HepG2 (cell line): ENCODE measurements at regions not wholly inside any gene's neighbourhood (a gene's known extent, or its start where the extent isn't known, plus 50 kb on each side); places are given as distances from the start of the nearest gene placed in this dataset.

Source experiments
- ATAC-seq: fragments of 200-7000 bp; cut with Tn5 transposase; 3 replicates; pipeline ENCODE4 v1.9.1; 2020; ENCODE audit warnings: mild to moderate bottlenecking, moderate library complexity
- BruUV-seq: library from RNA; stranded (reverse); fragments of 400-500 nt; replicated peaks from 2 replicates; lab custom pipeline; 2021; lab: Mats Ljungman, UMichigan
- CTCF ChIA-PET: fragments of 300-600 bp; formaldehyde crosslinking; extraction: SDS; loops from one replicate; lab custom pipeline; 2021; ENCODE audit warnings: low total read pairs, inconsistent platforms, low intra/inter-chr PET ratio; lab: Yijun Ruan, JAX
- POLR2A ChIA-PET: fragments of 350-600 bp; sonication (Branson Sonifier 250); formaldehyde crosslinking; loops from one replicate; lab custom pipeline; 2020; ENCODE audit warnings: antibody characterized with exemption, inconsistent platforms; lab: Yijun Ruan, JAX
- DNase-seq: peaks from one replicate; pipeline ENCODE4 v3.0.0-alpha.2; 2015; ENCODE audit warnings: low spot score
- FAIRE-seq: peaks from 3 replicates; lab custom pipeline; 2011; peaks lifted over from hg19 to GRCh38; lab: Jason Lieb, UNC
- H2AFZ ChIP-seq: one replicate; pipeline ENCODE4 v1.6.1; 2011; ENCODE audit warnings: low read length, inconsistent platforms
- H3K27ac ChIP-seq: fragments of 300-600 bp; 3 replicates; pipeline ENCODE4 v1.8.0; 2011; ENCODE audit warnings: mixed run types, mild to moderate bottlenecking, mixed read lengths, low read length, inconsistent platforms; ENCODE audit not compliant: insufficient read depth; ENCODE audit errors: extremely low read length
- H3K27me3 ChIP-seq, 2 experiments: fragments of 200-600 bp in 1 of 2; 2 replicates in 1 of 2; 3 replicates in 1 of 2; pipeline versions ENCODE4 v1.6.0 to v1.8.0; 2011; ENCODE audit warnings: low read length in 2 of 2, mild to moderate bottlenecking in 2 of 2, moderate library complexity in 2 of 2, inconsistent platforms in 1 of 2; ENCODE audit not compliant: insufficient read depth in 2 of 2, control insufficient read depth in 1 of 2
- H3K36me3 ChIP-seq, 2 experiments: fragments of 200-600 bp in 1 of 2; replicated peaks in 1 of 2; 2 replicates in 1 of 2; 3 replicates in 1 of 2; pipeline versions ENCODE4 v1.5.1 to v1.8.0; 2011; ENCODE audit warnings: low read length in 2 of 2, inconsistent platforms in 1 of 2; ENCODE audit not compliant: insufficient read depth in 2 of 2, control insufficient read depth in 1 of 2
- H3K4me1 ChIP-seq: 2 replicates; pipeline ENCODE4 v1.5.1; 2012; ENCODE audit warnings: low read length, inconsistent platforms; ENCODE audit not compliant: insufficient read depth
- H3K4me2 ChIP-seq: 2 replicates; pipeline ENCODE4 v1.6.0; 2011; ENCODE audit warnings: low read depth, low read length, inconsistent platforms
- H3K4me3 ChIP-seq, 3 experiments: fragments of 200-600 bp in 1 of 3; sonication (generic), shearing (Covaris generic) in 1 of 3; replicated peaks in 1 of 3; 2 replicates each; pipeline ENCODE4 v1.5.1; 2011 to 2016; ENCODE audit warnings: low read length in 3 of 3, inconsistent platforms in 2 of 3, low read depth in 2 of 3, mild to moderate bottlenecking in 2 of 3, control low read depth in 1 of 3, mixed read lengths in 1 of 3; ENCODE audit not compliant: insufficient read depth in 1 of 3
- H3K79me2 ChIP-seq: one replicate; pipeline ENCODE4 v1.6.1; 2011; ENCODE audit warnings: low read length, inconsistent platforms; ENCODE audit not compliant: insufficient read depth
- H3K9ac ChIP-seq: 2 replicates; pipeline ENCODE4 v1.6.0; 2011; ENCODE audit warnings: mild to moderate bottlenecking, low read depth, low read length, inconsistent platforms; ENCODE audit not compliant: insufficient read depth
- H3K9me3 ChIP-seq: 2 replicates; pipeline ENCODE4 v1.5.1; 2012; ENCODE audit warnings: mild to moderate bottlenecking, low read length
- H4K20me1 ChIP-seq: 2 replicates; pipeline ENCODE4 v1.6.0; 2011; ENCODE audit warnings: inconsistent platforms, mild to moderate bottlenecking, low read length, moderate library complexity; ENCODE audit not compliant: insufficient read depth
- DMTF1 ChIP-seq: sonication (generic); formaldehyde crosslinking; IDR thresholded peaks from 2 replicates; pipeline ENCODE4 v1.4.0; 2020; ENCODE audit warnings: mild to moderate bottlenecking, missing genetic modification reagents
- ELF4 ChIP-seq: sonication (generic); formaldehyde crosslinking; IDR thresholded peaks from 2 replicates; pipeline ENCODE4 v1.5.0; 2020; ENCODE audit warnings: missing genetic modification reagents, mild to moderate bottlenecking, moderate library complexity, borderline replicate concordance
- ETV6 ChIP-seq: sonication (generic); formaldehyde crosslinking; conservative IDR thresholded peaks from 2 replicates; pipeline ENCODE4 v1.4.0; 2020; ENCODE audit warnings: missing genetic modification reagents
- FLYWCH1 ChIP-seq: sonication (generic); formaldehyde crosslinking; IDR thresholded peaks from 2 replicates; pipeline ENCODE4 v1.8.1; 2023; ENCODE audit warnings: mild to moderate bottlenecking, missing genetic modification reagents
- FOXK2 ChIP-seq: fragments of 450-650 bp; IDR thresholded peaks from 2 replicates; pipeline ENCODE4 v1.6.1; 2016
- HOXA9 ChIP-seq: sonication (generic); formaldehyde crosslinking; IDR thresholded peaks from 2 replicates; pipeline ENCODE4 v1.8.1; 2022; ENCODE audit warnings: missing genetic modification reagents, mild to moderate bottlenecking, moderate library complexity, borderline replicate concordance
- MAFF ChIP-seq: IDR thresholded peaks from 2 replicates; pipeline ENCODE4 v1.6.1; 2011; ENCODE audit warnings: low read depth, low read length, improper control_type of control experiment
- MATR3 ChIP-seq: sonication (generic); formaldehyde crosslinking; IDR thresholded peaks from 2 replicates; pipeline ENCODE4 v1.4.0; 2020; ENCODE audit warnings: missing genetic modification reagents
- THAP7 ChIP-seq: sonication (generic); formaldehyde crosslinking; IDR thresholded peaks from 2 replicates; pipeline ENCODE4 v1.8.1; 2023; ENCODE audit warnings: mild to moderate bottlenecking, missing genetic modification reagents
- ZNF101 ChIP-seq: sonication (generic); formaldehyde crosslinking; IDR thresholded peaks from 2 replicates; pipeline ENCODE4 v1.4.0; 2020; ENCODE audit warnings: mild to moderate bottlenecking, low read depth, missing genetic modification reagents, borderline replicate concordance
- ZNF552 ChIP-seq: sonication (generic); formaldehyde crosslinking; IDR thresholded peaks from 2 replicates; pipeline ENCODE4 v1.9.0; 2022; ENCODE audit warnings: missing genetic modification reagents, mild to moderate bottlenecking, borderline replicate concordance
- ZNF567 ChIP-seq: sonication (generic); formaldehyde crosslinking; IDR thresholded peaks from 2 replicates; pipeline ENCODE4 v1.8.1; 2023; ENCODE audit warnings: mild to moderate bottlenecking, missing genetic modification reagents, borderline replicate concordance
- ZNF607 ChIP-seq: sonication (generic); formaldehyde crosslinking; IDR thresholded peaks from 2 replicates; pipeline ENCODE4 v1.5.1; 2020; ENCODE audit warnings: missing genetic modification reagents, mild to moderate bottlenecking, borderline replicate concordance
- WGBS: methylation state at CpG from one replicate; pipeline ENCODE4 v1.1.6; 2017; ENCODE audit warnings: low lambda C conversion rate; 5-methylcytosine and 5-hydroxymethylcytosine counted together
- in situ Hi-C: cut with HindIII; loops from 2 replicates; pipeline ENCODE4 v1.10.0; 2017; ENCODE audit warnings: low pct_unique_long_range_greater_than_20kb; ENCODE audit not compliant: extremely low pct_ligation_motif_present
- intact Hi-C: fragments of 100-400 bp; cut with micrococcal nuclease; formaldehyde crosslinking; loops from one replicate; pipeline ENCODE4 v1.10.0; 2022; ENCODE audit not compliant: unreplicated experiment

DNA sequence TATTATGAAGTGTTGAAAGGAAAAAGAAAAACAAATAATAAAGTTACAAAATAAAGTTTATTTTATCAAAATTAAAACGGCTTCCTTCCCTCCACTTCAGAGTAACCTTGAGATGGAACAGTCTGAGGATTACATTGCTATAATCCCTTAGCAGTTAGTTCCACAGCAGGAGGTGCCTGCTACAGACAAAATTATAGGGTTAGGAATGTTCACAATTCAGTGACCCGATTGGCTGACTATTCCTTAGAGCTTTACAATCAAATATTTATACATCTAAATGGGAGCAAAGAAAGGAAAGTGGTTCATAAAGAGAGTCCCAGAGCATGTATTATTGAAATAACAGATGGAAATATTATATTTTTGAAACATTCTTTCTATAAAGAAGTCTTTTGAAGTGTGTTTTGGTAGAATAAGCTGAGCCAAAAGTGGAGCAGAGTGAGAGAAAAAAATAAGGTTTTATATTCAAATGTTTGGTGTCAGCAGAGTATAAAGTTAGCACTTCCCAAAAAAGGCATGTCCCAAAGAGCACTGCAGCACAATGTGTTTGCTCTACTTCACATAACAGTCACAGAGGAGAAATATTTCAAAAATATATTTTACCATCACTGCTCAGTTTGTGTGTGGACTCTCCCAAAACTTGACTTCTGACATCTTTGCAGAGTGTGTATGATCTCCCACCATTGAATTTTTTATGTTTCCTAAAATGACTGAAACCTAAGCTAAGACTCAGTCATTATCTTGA lies 71.4 kb upstream of the GORAB start:
- DNase-seq (no peak), FAIRE-seq (no peak), ATAC-seq (no peak)
- H3K4me3 ChIP-seq: no peak overlapping the region
- no TSS peak for BruUV-seq
- H3K9ac ChIP-seq: no peak overlapping the region
- 3% methylated on average over 2 of the region's 2 CpGs for WGBS
- intact Hi-C loops: no loop called here
- H2AFZ ChIP-seq: no peak overlapping the region
- TF ChIP-seq DMTF1 (no peak), ZNF607 (CRISPR knock-in tag) (no peak), FOXK2 (no peak), ZNF567 (no peak), THAP7 (CRISPR knock-in tag) (no peak), MAFF (no peak), FLYWCH1 (no peak), ETV6 (no peak), HOXA9 (CRISPR knock-in tag) (no peak), MATR3 (no peak), ZNF101 (CRISPR knock-in tag) (no peak), ELF4 (CRISPR knock-in tag) (no peak), ZNF552 (CRISPR knock-in tag) (no peak)
- H3K27ac ChIP-seq: no peak overlapping the region
- H3K9me3 ChIP-seq: no peaks in the 10 kb centered on the region
- H3K4me1 ChIP-seq: no peaks in the 10 kb centered on the region
- no peaks in the 10 kb centered on the region for H3K36me3 ChIP-seq
- in situ Hi-C loops: no loop called here
- no peaks in the 10 kb centered on the region for H4K20me1 ChIP-seq
- no peak overlapping the region for H3K4me2 ChIP-seq
- CTCF ChIA-PET: no interaction called here
- no peaks in the 10 kb centered on the region for H3K27me3 ChIP-seq
- POLR2A ChIA-PET: no interaction called here
- no peaks in the 10 kb centered on the region for H3K79me2 ChIP-seq
